Activated CD8-positive, alpha-beta T cell treated with anti-CD3 and anti-CD28 coated beads for 36 hours (primary cell): ENCODE measurements at regions not wholly inside any gene's neighbourhood (a gene's known extent, or its start where the extent isn't known, plus 50 kb on each side); places are given as distances from the start of the nearest gene placed in this dataset.

Source experiments
- ATAC-seq: fragments of 200-7000 bp; cut with Tn5 transposase; one replicate; pipeline ENCODE4 v1.10.0; 2021; ENCODE audit warnings: mild to moderate bottlenecking, moderate library complexity
- CTCF ChIA-PET: fragments of 350-600 bp; sonication (Branson Sonifier 250); formaldehyde crosslinking; loops from one replicate; lab custom pipeline; 2021; ENCODE audit warnings: antibody characterized with exemption; lab: Charles Lee
- POLR2A ChIA-PET: fragments of 350-600 bp; sonication (Branson Sonifier 250); formaldehyde crosslinking; loops from one replicate; lab custom pipeline; 2021; ENCODE audit warnings: antibody characterized with exemption; lab: Charles Lee
- DNase-seq: peaks from one replicate; pipeline ENCODE4 v3.0.0-alpha.2; 2020
- H3K27ac Mint-ChIP-seq: one replicate; pipeline ENCODE4 v1.8.0; 2021; ENCODE audit warnings: mild to moderate bottlenecking, mixed read lengths
- H3K27me3 Mint-ChIP-seq: one replicate; pipeline ENCODE4 v1.8.0; 2021; ENCODE audit warnings: mixed read lengths
- H3K36me3 Mint-ChIP-seq: one replicate; pipeline ENCODE4 v1.8.0; 2021; ENCODE audit warnings: low read depth, mixed read lengths
- H3K4me1 Mint-ChIP-seq: one replicate; pipeline ENCODE4 v1.8.0; 2021; ENCODE audit warnings: low read depth, mixed read lengths
- H3K4me3 Mint-ChIP-seq: one replicate; pipeline ENCODE4 v1.8.0; 2021; ENCODE audit warnings: mild to moderate bottlenecking, moderate library complexity, mixed read lengths
- H3K9me3 Mint-ChIP-seq: one replicate; pipeline ENCODE4 v1.8.0; 2021; ENCODE audit warnings: mixed read lengths
- CTCF ChIP-seq: fragments of 200-600 bp; IDR thresholded peaks from one replicate; pipeline ENCODE4 v1.8.0; 2022; ENCODE audit warnings: antibody characterized with exemption, mild to moderate bottlenecking
- intact Hi-C: fragments of 100-400 bp; cut with micrococcal nuclease; formaldehyde crosslinking; loops from one replicate; pipeline ENCODE4 v1.10.0; 2022

GRCh38 chr11:64476881-64477280 lies 78.9 kb upstream of the SLC22A11 start:
- no peak for ATAC-seq
- Mint-ChIP-seq H3K27ac (no peak overlapping the region), H3K36me3 (no peaks in the 10 kb centered on the region), H3K9me3 (no peaks in the 10 kb centered on the region), H3K27me3 (peaks cover 6% of the 10 kb centered on the region), H3K4me3 (no peak overlapping the region), H3K4me1 (no peaks in the 10 kb centered on the region)
- ChIA-PET POLR2A (no interaction called here), CTCF (interaction anchor here (2.4 kb wide), 1 partner anchor 27 kb away, joined by 9 read pairs; no protein-coding TSS in a partner anchor)
- DNase-seq, result no peak
- no peak for TF ChIP-seq CTCF
- intact Hi-C loops, result no loop called here

GRCh38 chr11:64477675-64478074 lies 78.1 kb upstream of the SLC22A11 start:
- TF ChIP-seq CTCF, result no peak
- ATAC-seq (no peak), DNase-seq (no peak)
- Mint-ChIP-seq H3K4me3 (no peak overlapping the region), H3K9me3 (no peaks in the 10 kb centered on the region), H3K27me3 (peaks cover 6% of the 10 kb centered on the region), H3K36me3 (no peaks in the 10 kb centered on the region), H3K4me1 (no peaks in the 10 kb centered on the region), H3K27ac (no peak overlapping the region)
- POLR2A ChIA-PET, result no interaction called here
- CTCF ChIA-PET, result interaction anchor here (1.0 to 2.4 kb wide), 2 partner anchors 12 to 28 kb away, joined by 3 to 9 read pairs; no protein-coding TSS in a partner anchor
- intact Hi-C loops, result no loop called here

GRCh38 chr11:64482588-64482987 lies 73.2 kb upstream of the SLC22A11 start:
- intact Hi-C loops, result no loop called here
- H3K9me3 Mint-ChIP-seq, result no peaks in the 10 kb centered on the region
- no peak for TF ChIP-seq CTCF
- no peak for DNase-seq
- H3K4me1 Mint-ChIP-seq, result no peaks in the 10 kb centered on the region
- CTCF ChIA-PET, result no interaction called here
- H3K36me3 Mint-ChIP-seq, result no peaks in the 10 kb centered on the region
- peaks cover 12% of the 10 kb centered on the region for H3K27me3 Mint-ChIP-seq
- H3K27ac Mint-ChIP-seq, result no peak overlapping the region
- H3K4me3 Mint-ChIP-seq, result no peak overlapping the region
- no peak for ATAC-seq
- POLR2A ChIA-PET, result no interaction called here

- no peak for TF ChIP-seq CTCF
- no peak overlapping the region for H3K27ac Mint-ChIP-seq
- POLR2A ChIA-PET, result no interaction called here
- peak; percentile 30 for DNase-seq
- peaks cover 14% of the 10 kb centered on the region for H3K27me3 Mint-ChIP-seq
- intact Hi-C loops, result no loop called here
- ATAC-seq, result no peak
- peaks cover under 1% of the 10 kb centered on the region for H3K4me1 Mint-ChIP-seq
- CTCF ChIA-PET, result no interaction called here
- H3K36me3 Mint-ChIP-seq, result no peaks in the 10 kb centered on the region
- no peak overlapping the region for H3K4me3 Mint-ChIP-seq
- no peaks in the 10 kb centered on the region for H3K9me3 Mint-ChIP-seq
Observed at GRCh38 chr11:64484191-64485022, 71.3 kb upstream of the SLC22A11 start.

- Mint-ChIP-seq H3K36me3 (no peaks in the 10 kb centered on the region), H3K27me3 (peaks cover 20% of the 10 kb centered on the region), H3K4me1 (peaks cover 3% of the 10 kb centered on the region), H3K27ac (no peak overlapping the region), H3K9me3 (no peaks in the 10 kb centered on the region), H3K4me3 (no peak overlapping the region)
- ATAC-seq (no peak), DNase-seq (no peak)
- intact Hi-C loops, result no loop called here
- TF ChIP-seq CTCF, result no peak
- CTCF ChIA-PET, result no interaction called here
- POLR2A ChIA-PET, result no interaction called here
Observed at GRCh38 chr11:64485074-64485473, 70.7 kb upstream of the SLC22A11 start.
